ENCODE measurements at regions not wholly inside any gene's neighbourhood (a gene's known extent, or its start where the extent isn't known, plus 50 kb on each side); places are given as distances from the start of the nearest gene placed in this dataset.
A peak's percentile ranks its signal among the peaks of the same experiment; 100 is the strongest.

- DNase-seq, result no peak
- Histone ChIP-seq H3K36me3 (no peaks in the 10 kb centered on the region), H3K27me3 (no peaks in the 10 kb centered on the region), H3K4me1 (no peaks in the 10 kb centered on the region), H3K4me3 (no peak overlapping the region), H3K27ac (no peak overlapping the region), H3K9me3 (no peaks in the 10 kb centered on the region)
- no peak for TF ChIP-seq EP300 (IDR thresholded peaks at IDR 0.05)
- no peak for TF ChIP-seq POLR2AphosphoS5 (IDR thresholded peaks at IDR 0.05)
- TF ChIP-seq POLR2A (IDR thresholded peaks at IDR 0.05), result no peak
- TF ChIP-seq CTCF (IDR thresholded peaks at IDR 0.05), result no peak
- ATAC-seq (ENCODE audit: low FRiP score in 2 of 2), result no peak
- 63 to 80% methylated on average over 3 of the region's 3 CpGs for WGBS, 2 donors
These were observed 152.9 kb upstream of the NCKAP5 start for GRCh38 chr2:133721118-133721517.

- Histone ChIP-seq H3K4me3 (no peak overlapping the region), H3K9me3 (no peaks in the 10 kb centered on the region), H3K27me3 (no peaks in the 10 kb centered on the region), H3K36me3 (no peaks in the 10 kb centered on the region), H3K4me1 (no peaks in the 10 kb centered on the region), H3K27ac (no peak overlapping the region)
- DNase-seq (no peak), ATAC-seq (ENCODE audit: low FRiP score in 2 of 2) (no peak)
- WGBS, 2 donors, result 92 to 93% methylated on average over 3 of the region's 3 CpGs
- no peak for TF ChIP-seq CTCF (IDR thresholded peaks at IDR 0.05)
- TF ChIP-seq POLR2A (IDR thresholded peaks at IDR 0.05), result no peak
- TF ChIP-seq POLR2AphosphoS5 (IDR thresholded peaks at IDR 0.05), result no peak
- no peak for TF ChIP-seq EP300 (IDR thresholded peaks at IDR 0.05)
These were observed 154.9 kb upstream of the NCKAP5 start for GRCh38 chr2:133723133-133723532.

- Histone ChIP-seq H3K36me3 (no peaks in the 10 kb centered on the region), H3K27me3 (no peaks in the 10 kb centered on the region), H3K27ac (no peak overlapping the region), H3K9me3 (no peaks in the 10 kb centered on the region), H3K4me3 (peak overlapping the region in 2 of 4 donors; percentile 24 to 27), H3K4me1 (no peaks in the 10 kb centered on the region)
- peak in 1 of 2 donors; percentile 26 for ATAC-seq (ENCODE audit: low FRiP score in 2 of 2)
- no peak for TF ChIP-seq CTCF (IDR thresholded peaks at IDR 0.05)
- no peak for TF ChIP-seq POLR2A (IDR thresholded peaks at IDR 0.05)
- TF ChIP-seq POLR2AphosphoS5 (IDR thresholded peaks at IDR 0.05), result no peak
- no peak for TF ChIP-seq EP300 (IDR thresholded peaks at IDR 0.05)
- WGBS, 2 donors, result 49 to 54% methylated on average over 5 of the region's 5 CpGs
- no peak for DNase-seq
These were observed 158.7 kb upstream of the NCKAP5 start for GRCh38 chr2:133726973-133727372.

GRCh38 chr2:133732059-133732458 is 163.8 kb upstream of the NCKAP5 start:
- no peak overlapping the region for H3K27ac ChIP-seq
- 92 to 97% methylated on average over 2 of the region's 2 CpGs for WGBS, 2 donors
- H3K4me3 ChIP-seq, result no peak overlapping the region
- no peaks in the 10 kb centered on the region for H3K9me3 ChIP-seq
- no peak for ATAC-seq (ENCODE audit: low FRiP score in 2 of 2)
- no peak for DNase-seq
- H3K27me3 ChIP-seq, result no peaks in the 10 kb centered on the region
- no peaks in the 10 kb centered on the region for H3K36me3 ChIP-seq
- no peak for TF ChIP-seq POLR2A (IDR thresholded peaks at IDR 0.05)
- TF ChIP-seq EP300 (IDR thresholded peaks at IDR 0.05), result no peak
- TF ChIP-seq CTCF (IDR thresholded peaks at IDR 0.05), result no peak
- TF ChIP-seq POLR2AphosphoS5 (IDR thresholded peaks at IDR 0.05), result no peak
- no peaks in the 10 kb centered on the region for H3K4me1 ChIP-seq

Measured in upper lobe of left lung (tissue), 6 donors.